Stimulated activated CD4-positive, alpha-beta T cell treated with anti-CD3 and anti-CD28 coated beads, Interleukin-1b, Interleukin-23, amount 100 ng/mL, for 48 hours (primary cell): ENCODE measurements at regions not wholly inside any gene's neighbourhood (a gene's known extent, or its start where the extent isn't known, plus 50 kb on each side); places are given as distances from the start of the nearest gene placed in this dataset.

Experiments
- DNase-seq: peaks from one replicate; pipeline ENCODE4 v3.0.0-alpha.2; 2020

GRCh38 chr10:110416776-110417711, 80.7 kb upstream of the DUSP5 start:
- DNase-seq, result no peak

GRCh38 chr10:110418218-110418617, 79.5 kb upstream of the DUSP5 start:
- no peak for DNase-seq

- DNase-seq, result no peak
Measured at GRCh38 chr10:110419265-110419664, 78.4 kb upstream of the DUSP5 start.

- DNase-seq, result no peak
Measured at GRCh38 chr10:110420401-110421193, 77.1 kb upstream of the DUSP5 start.

- no peak for DNase-seq
Measured at GRCh38 chr10:110421512-110422138, 76.1 kb upstream of the DUSP5 start.

- DNase-seq, result no peak
Measured at GRCh38 chr10:110422548-110422947, 75.2 kb upstream of the DUSP5 start.

- no peak for DNase-seq
Measured at GRCh38 chr10:110423650-110424049, 74.1 kb upstream of the DUSP5 start.

- peak; percentile 81 for DNase-seq
Measured at GRCh38 chr10:110425684-110426293, 71.9 kb upstream of the DUSP5 start.

- DNase-seq, result no peak
Measured at GRCh38 chr10:110426294-110427181, 71.2 kb upstream of the DUSP5 start.

- peak; percentile 35 for DNase-seq
Measured at GRCh38 chr10:110429301-110429700, 68.4 kb upstream of the DUSP5 start.

- DNase-seq, result no peak
Measured at GRCh38 chr10:110430340-110431273, 67.1 kb upstream of the DUSP5 start.

GRCh38 chr10:110431659-110432058, 66.0 kb upstream of the DUSP5 start:
- no peak for DNase-seq

- DNase-seq, result no peak
Measured at GRCh38 chr10:110432084-110432483, 65.6 kb upstream of the DUSP5 start.

- no peak for DNase-seq
Measured at GRCh38 chr10:110432814-110433565, 64.7 kb upstream of the DUSP5 start.

GRCh38 chr10:110433740-110434139, 64.0 kb upstream of the DUSP5 start:
- DNase-seq, result no peak

GRCh38 chr10:110434489-110435096, 63.1 kb upstream of the DUSP5 start:
- DNase-seq, result no peak

- no peak for DNase-seq
Measured at GRCh38 chr10:110436554-110437350, 61.0 kb upstream of the DUSP5 start.

- no peak for DNase-seq
Measured at GRCh38 chr10:110437351-110437605, 60.4 kb upstream of the DUSP5 start.

- DNase-seq, result no peak
Measured at GRCh38 chr10:110437761-110438341, 59.9 kb upstream of the DUSP5 start.
